ENCODE measurements at regions not wholly inside any gene's neighbourhood (a gene's known extent, or its start where the extent isn't known, plus 50 kb on each side); places are given as distances from the start of the nearest gene placed in this dataset.

DNA sequence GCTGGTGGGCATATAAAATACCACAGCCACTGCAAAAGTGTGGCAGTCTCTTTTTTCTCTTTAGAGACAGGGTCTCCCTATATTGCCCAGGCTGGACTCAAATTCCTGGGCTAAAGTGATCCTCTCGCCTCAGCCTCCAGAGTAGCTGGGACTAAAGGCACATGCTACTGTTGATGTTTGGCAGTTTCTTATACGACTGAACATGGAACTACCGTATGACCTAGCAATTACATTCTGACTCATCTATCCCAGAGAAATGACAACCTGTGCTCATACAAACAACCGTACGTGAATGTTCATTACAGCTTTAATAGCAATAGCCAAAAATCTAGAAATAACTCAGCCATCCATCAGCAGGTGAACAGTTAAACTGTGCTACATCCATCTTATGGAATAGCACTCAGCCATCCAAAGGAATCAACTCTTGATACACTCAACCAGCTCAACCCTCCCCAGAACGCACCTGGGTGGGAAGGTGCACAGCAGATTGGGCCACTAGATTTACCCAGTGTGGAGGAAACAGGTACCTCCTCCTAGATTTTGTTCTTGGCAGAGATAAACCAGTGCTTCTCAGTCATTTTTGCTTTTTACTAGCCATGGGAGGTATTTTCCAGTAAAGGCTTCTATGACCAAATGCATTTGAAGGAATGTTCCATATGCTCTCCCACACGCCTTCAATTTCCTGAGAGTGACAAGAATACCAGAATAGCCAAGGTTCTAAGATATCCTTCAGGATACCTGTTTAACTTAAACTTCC is 130.5 kb downstream of the MED15 start:
- no peaks in the 10 kb centered on the region for H3K9me3 Mint-ChIP-seq
- H3K27ac Mint-ChIP-seq, result no peak overlapping the region
- no peaks in the 10 kb centered on the region for H3K36me3 Mint-ChIP-seq
- ATAC-seq, result peak in 1 of 2 donors; percentile 85
- no peak for DNase-seq (ENCODE audit: low spot score in 2 of 2)

GRCh38 chr22:20638507-20638870 is 131.1 kb downstream of the MED15 start:
- Mint-ChIP-seq H3K9me3 (no peaks in the 10 kb centered on the region), H3K27ac (no peak overlapping the region), H3K36me3 (no peaks in the 10 kb centered on the region)
- no peak for ATAC-seq
- DNase-seq (ENCODE audit: low spot score in 2 of 2), result no peak

DNA sequence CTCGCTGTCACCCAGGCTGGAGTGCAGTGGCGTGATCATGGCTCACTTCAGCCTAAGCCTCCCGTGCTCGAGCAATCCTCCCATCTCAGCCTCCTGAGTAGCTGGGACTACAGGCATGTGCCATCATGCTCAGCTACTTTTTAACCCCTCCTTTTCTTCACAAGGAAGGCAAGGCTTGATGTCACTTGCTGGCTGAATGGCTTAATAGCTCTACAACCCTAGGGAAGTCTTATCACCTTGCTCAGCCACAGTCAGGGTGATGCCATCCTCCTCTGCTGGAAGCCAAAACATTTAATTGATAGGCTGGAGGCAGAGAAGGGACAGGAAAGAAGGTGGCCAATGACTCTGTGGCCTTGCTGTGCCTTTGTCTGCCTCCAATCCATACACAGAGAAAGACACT is 131.9 kb downstream of the MED15 start:
- DNase-seq (ENCODE audit: low spot score in 2 of 2) (peak in 1 of 2 donors; percentile 11), ATAC-seq (no peak)
- Mint-ChIP-seq H3K27ac (no peak overlapping the region), H3K36me3 (no peaks in the 10 kb centered on the region), H3K9me3 (no peaks in the 10 kb centered on the region)

- ATAC-seq (no peak), DNase-seq (ENCODE audit: low spot score in 2 of 2) (no peak)
- Mint-ChIP-seq H3K9me3 (no peaks in the 10 kb centered on the region), H3K36me3 (no peaks in the 10 kb centered on the region), H3K27ac (no peak overlapping the region)
These were observed 132.3 kb downstream of the MED15 start for GRCh38 chr22:20639750-20640149.

DNA sequence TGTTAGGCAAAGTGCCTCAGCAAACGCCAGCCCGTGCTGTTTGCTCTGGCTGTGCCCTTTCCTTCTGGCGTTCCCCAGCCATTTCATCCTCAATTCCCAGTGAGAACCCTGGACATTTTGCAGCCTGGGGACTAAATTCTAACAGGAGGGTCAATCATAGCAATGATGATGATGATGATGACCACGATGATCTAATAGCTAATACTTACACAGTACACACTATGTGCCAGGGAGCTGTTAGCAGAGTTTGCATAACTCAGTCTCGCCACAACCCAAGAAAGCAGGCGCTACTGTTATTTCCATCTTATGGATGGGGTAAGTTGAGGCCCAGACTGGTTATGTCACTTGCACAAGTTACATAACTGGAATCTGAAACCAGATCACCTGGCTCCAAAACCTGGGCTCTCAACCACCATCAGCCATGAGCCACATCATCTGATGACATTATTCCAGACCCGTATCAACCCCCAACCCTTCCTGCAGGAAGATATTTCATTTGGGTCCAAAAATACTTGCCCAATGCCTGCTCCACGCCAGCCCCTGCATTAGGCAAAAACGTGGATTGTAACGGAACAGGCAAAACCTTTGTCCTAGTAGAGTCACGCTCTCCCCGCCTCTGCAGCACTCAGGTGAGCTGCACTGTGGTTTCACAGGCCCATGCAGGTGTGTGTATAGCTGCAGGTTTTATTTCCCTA is 132.6 kb upstream of the SERPIND1 start:
- ATAC-seq (no peak), DNase-seq (ENCODE audit: low spot score in 2 of 2) (peak in 1 of 2 donors; percentile 25)
- peaks cover 0 to 3% of the 10 kb centered on the region in 2 donors for H3K9me3 Mint-ChIP-seq
- no peak overlapping the region for H3K27ac Mint-ChIP-seq
- no peaks in the 10 kb centered on the region for H3K36me3 Mint-ChIP-seq

- H3K27ac Mint-ChIP-seq, result peak overlapping the region in 1 of 2 donors; percentile 13
- no peaks in the 10 kb centered on the region for H3K36me3 Mint-ChIP-seq
- no peak for ATAC-seq
- H3K9me3 Mint-ChIP-seq, result peaks cover 0 to 3% of the 10 kb centered on the region in 2 donors
- DNase-seq (ENCODE audit: low spot score in 2 of 2), result no peak
These were observed 131.9 kb upstream of the SERPIND1 start for GRCh38 chr22:20641919-20642579.

- peaks cover 0 to 3% of the 10 kb centered on the region in 2 donors for H3K9me3 Mint-ChIP-seq
- ATAC-seq (no peak), DNase-seq (ENCODE audit: low spot score in 2 of 2) (no peak)
- H3K27ac Mint-ChIP-seq, result peak overlapping the region in 1 of 2 donors; percentile 13
- H3K36me3 Mint-ChIP-seq, result no peaks in the 10 kb centered on the region
These were observed 131.2 kb upstream of the SERPIND1 start for GRCh38 chr22:20642668-20643179.

- H3K36me3 Mint-ChIP-seq, result no peaks in the 10 kb centered on the region
- DNase-seq (ENCODE audit: low spot score in 2 of 2), result no peak
- H3K27ac Mint-ChIP-seq, result no peak overlapping the region
- H3K9me3 Mint-ChIP-seq, result peaks cover 0 to 3% of the 10 kb centered on the region in 2 donors
- no peak for ATAC-seq
These were observed 129.8 kb upstream of the SERPIND1 start for GRCh38 chr22:20644071-20644642.

GRCh38 chr22:20645954-20646353 is 128.0 kb upstream of the SERPIND1 start:
- no peaks in the 10 kb centered on the region for H3K36me3 Mint-ChIP-seq

GRCh38 chr22:20646415-20646814 is 127.5 kb upstream of the SERPIND1 start:
- peaks cover 0 to 3% of the 10 kb centered on the region in 2 donors for H3K9me3 Mint-ChIP-seq
- no peaks in the 10 kb centered on the region for H3K36me3 Mint-ChIP-seq
- ATAC-seq (no peak), DNase-seq (ENCODE audit: low spot score in 2 of 2) (no peak)
- no peak overlapping the region for H3K27ac Mint-ChIP-seq

More at GRCh38 chr22:20645954-20646353, 128.0 kb upstream of the SERPIND1 start:
- Mint-ChIP-seq H3K27ac (no peak overlapping the region), H3K9me3 (peaks cover 0 to 3% of the 10 kb centered on the region in 2 donors)
- no peak for DNase-seq (ENCODE audit: low spot score in 2 of 2)
- no peak for ATAC-seq

DNA sequence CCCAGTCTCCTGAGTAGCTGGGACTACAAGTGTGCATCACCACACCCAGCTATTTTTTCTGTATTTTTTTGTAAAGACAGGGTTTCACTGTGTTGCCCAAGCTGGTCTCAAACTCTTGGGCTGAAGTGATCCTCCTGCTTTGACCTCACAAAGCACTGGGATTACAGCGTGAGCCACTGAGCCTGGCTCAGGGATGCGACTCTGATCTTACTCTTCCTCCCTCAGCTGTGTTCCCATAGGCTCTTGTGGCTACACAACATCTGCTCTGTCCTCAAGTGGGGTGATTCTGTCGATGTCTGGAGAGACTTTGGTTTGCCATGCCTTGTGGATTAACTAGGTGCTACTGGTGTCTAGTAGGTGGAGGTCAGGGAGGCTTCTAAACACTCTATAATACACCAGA is 127.0 kb upstream of the SERPIND1 start:
- H3K36me3 Mint-ChIP-seq, result no peaks in the 10 kb centered on the region
- DNase-seq (ENCODE audit: low spot score in 2 of 2), result no peak
- H3K9me3 Mint-ChIP-seq, result peaks cover 0 to 3% of the 10 kb centered on the region in 2 donors
- ATAC-seq, result no peak
- no peak overlapping the region for H3K27ac Mint-ChIP-seq

DNA sequence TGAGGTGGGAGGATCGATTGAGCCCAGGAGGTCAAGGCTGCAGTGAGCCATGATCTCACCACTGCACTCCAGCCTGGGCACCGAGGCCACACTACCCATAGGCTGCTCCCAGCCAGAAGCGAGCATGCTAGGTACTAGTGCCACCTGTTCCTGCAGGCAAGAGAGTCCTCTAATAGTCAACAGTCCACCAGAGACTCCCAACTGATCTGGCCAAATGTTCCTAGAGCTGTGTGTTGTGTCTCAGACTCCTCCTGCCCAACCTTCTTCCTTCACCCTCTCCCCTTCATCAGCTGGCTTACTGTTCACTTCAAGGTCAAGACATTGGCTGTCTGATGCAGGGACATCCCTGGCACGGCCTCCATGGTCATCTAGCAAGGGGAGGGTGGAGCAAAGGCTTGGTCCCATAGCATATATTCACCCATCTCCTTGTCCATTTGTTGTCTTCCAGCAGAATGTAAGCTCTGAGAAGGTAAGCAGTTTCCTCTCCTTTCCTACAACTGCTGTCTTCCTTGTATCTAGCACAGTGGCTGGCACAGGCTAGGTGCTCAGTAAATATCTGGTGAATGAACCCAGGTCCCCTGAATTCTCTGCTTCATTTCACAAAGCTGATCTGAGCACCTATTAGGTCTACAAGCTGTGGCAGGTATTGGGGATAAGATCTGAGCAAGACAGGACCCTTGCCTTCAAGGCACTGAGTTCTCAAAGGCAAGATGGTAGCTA is 126.2 kb upstream of the SERPIND1 start:
- Mint-ChIP-seq H3K9me3 (peaks cover 0 to 3% of the 10 kb centered on the region in 2 donors), H3K27ac (no peak overlapping the region), H3K36me3 (no peaks in the 10 kb centered on the region)
- no peak for DNase-seq (ENCODE audit: low spot score in 2 of 2)
- no peak for ATAC-seq

- ATAC-seq, result no peak
- no peak overlapping the region for H3K27ac Mint-ChIP-seq
These were observed 125.5 kb upstream of the SERPIND1 start for GRCh38 chr22:20648306-20648903.

DNA sequence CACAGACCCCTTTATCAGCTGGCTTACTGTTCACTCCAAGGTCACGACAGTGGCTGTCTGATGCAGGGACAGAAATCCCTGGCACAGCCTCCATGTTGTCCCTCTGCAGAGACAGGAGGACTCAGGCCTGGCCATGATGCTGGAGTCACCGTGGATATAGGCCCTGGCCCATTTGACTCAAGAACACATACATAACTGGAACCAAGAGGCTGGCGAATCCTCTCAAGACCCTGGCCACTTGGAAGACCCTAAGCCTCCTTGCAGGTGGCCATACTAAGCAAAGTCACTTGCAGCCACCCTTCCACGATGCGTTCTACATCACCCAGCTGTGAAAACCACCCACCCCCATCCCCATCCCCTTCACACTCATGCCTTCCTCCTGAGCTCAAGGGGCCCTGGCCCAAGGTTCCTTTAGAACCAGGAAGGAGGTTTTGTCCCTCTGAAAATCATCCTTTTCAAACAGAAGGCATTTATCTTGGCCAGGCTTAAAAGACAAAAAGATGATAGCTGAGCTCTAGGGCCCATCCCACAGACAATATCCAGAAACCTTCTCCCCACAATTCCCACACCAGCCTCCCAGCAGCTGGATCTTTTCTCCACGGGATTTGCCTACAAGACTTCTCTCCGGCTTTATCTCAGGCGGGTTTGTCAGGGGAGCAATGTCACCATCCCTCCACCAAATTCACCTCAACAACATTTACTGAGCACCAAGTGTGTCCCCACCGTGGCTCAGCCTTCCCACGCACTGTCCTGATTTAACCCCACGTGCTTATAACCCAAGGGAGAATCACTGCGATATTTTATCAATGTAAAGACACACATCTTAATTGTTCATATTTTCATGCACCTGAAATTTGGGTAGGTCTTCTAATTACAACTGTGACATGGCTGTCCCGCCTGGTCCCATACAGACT is 123.4 kb upstream of the SERPIND1 start:
- peak overlapping the region in 1 of 2 donors; percentile 61 for H3K27ac Mint-ChIP-seq
- no peaks in the 10 kb centered on the region for H3K36me3 Mint-ChIP-seq
- peaks cover 0 to 3% of the 10 kb centered on the region in 2 donors for H3K9me3 Mint-ChIP-seq
- no peak for ATAC-seq
- DNase-seq (ENCODE audit: low spot score in 2 of 2), result no peak

More at GRCh38 chr22:20648306-20648903, 125.5 kb upstream of the SERPIND1 start:
- H3K9me3 Mint-ChIP-seq, result peaks cover 0 to 3% of the 10 kb centered on the region in 2 donors
- H3K36me3 Mint-ChIP-seq, result no peaks in the 10 kb centered on the region
- no peak for DNase-seq (ENCODE audit: low spot score in 2 of 2)

- no peak for ATAC-seq
- Mint-ChIP-seq H3K36me3 (no peaks in the 10 kb centered on the region), H3K27ac (no peak overlapping the region), H3K9me3 (no peaks in the 10 kb centered on the region)
- DNase-seq (ENCODE audit: low spot score in 2 of 2), result no peak
These were observed 122.6 kb upstream of the SERPIND1 start for GRCh38 chr22:20651286-20651685.
